Sigmoid colon (tissue), 6 donors: ENCODE measurements at regions not wholly inside any gene's neighbourhood (a gene's known extent, or its start where the extent isn't known, plus 50 kb on each side); places are given as distances from the start of the nearest gene placed in this dataset.
A peak's percentile ranks its signal among the peaks of the same experiment; 100 is the strongest.
"Not testable (repeated sequence)": the region's sequence is repeated elsewhere in the genome, so short reads cannot be mapped to it uniquely, and the experiment has no call there.

Source experiments
- DNase-seq: peaks from one replicate; pipeline ENCODE4 v3.0.0-alpha.2; 2019
- H3K27ac ChIP-seq, 4 donors: fragments of 200-600 bp; sonication (generic); one replicate each; pipeline ENCODE4 v1.5.1; 2016 to 2019; ENCODE audit warnings: mild to moderate bottlenecking in 1 of 4
- H3K27me3 ChIP-seq, 3 donors: fragments of 200-600 bp; sonication (generic); one replicate each; pipeline ENCODE4 v1.5.1; 2019; ENCODE audit warnings: mild to moderate bottlenecking in 1 of 3
- H3K36me3 ChIP-seq, 4 donors: fragments of 200-600 bp; sonication (generic); one replicate each; pipeline ENCODE4 v1.5.1; 2016 to 2019
- H3K4me1 ChIP-seq, 4 donors: fragments of 200-600 bp; sonication (generic); one replicate each; pipeline ENCODE4 v1.5.1; 2017 to 2019
- H3K4me3 ChIP-seq, 4 donors: fragments of 200-600 bp; sonication (generic); one replicate each; pipeline ENCODE4 v1.5.1; 2017 to 2019; ENCODE audit warnings: mild to moderate bottlenecking in 2 of 4, moderate library complexity in 1 of 4
- H3K9me3 ChIP-seq, 4 donors: fragments of 200-600 bp in 3 of 4; sonication (generic) in 3 of 4; one replicate each; pipeline versions ENCODE4 v1.5.1 to v1.6.1; 2013 to 2019
- EP300 ChIP-seq, 4 donors: sonication (generic); formaldehyde crosslinking; IDR thresholded peaks; one replicate each; pipeline ENCODE4 v1.6.1; 2017; ENCODE audit warnings: antibody characterized with exemption in 4 of 4
- POLR2A ChIP-seq, 2 donors: fragments of 450-650 bp; IDR thresholded peaks; one replicate each; pipeline ENCODE4 v1.6.1; 2016; ENCODE audit warnings: antibody characterized with exemption in 2 of 2, mild to moderate bottlenecking in 2 of 2, moderate library complexity in 2 of 2
- POLR2AphosphoS5 ChIP-seq, 4 donors: sonication (generic); formaldehyde crosslinking; IDR thresholded peaks; one replicate each; pipeline ENCODE4 v1.6.1; 2017; ENCODE audit warnings: antibody characterized with exemption in 4 of 4
- WGBS, 2 donors: extraction: QIAGEN DNeasy Blood & Tissue Kit; methylation state at CpG; one replicate each; pipeline ENCODE4 v1.1.7; 2013; 5-methylcytosine and 5-hydroxymethylcytosine counted together
- intact Hi-C: fragments of 100-400 bp; cut with DNase I; formaldehyde crosslinking; loops from one replicate; pipeline ENCODE4 v1.15.1; 2023
- TF ChIP-seq, protein P1 (sequence below), 4 experiments: fragments of 450-650 bp in 3 of 4; fragments of 200-600 bp in 1 of 4; IDR thresholded peaks; one replicate each; pipeline ENCODE4 v1.5.1; 2016 to 2019; ENCODE audit warnings: antibody characterized with exemption in 4 of 4, mild to moderate bottlenecking in 3 of 4, moderate library complexity in 2 of 4
- donor health status: healthy with polysubstance abuse.
- donor health status: healthy.

DNA sequence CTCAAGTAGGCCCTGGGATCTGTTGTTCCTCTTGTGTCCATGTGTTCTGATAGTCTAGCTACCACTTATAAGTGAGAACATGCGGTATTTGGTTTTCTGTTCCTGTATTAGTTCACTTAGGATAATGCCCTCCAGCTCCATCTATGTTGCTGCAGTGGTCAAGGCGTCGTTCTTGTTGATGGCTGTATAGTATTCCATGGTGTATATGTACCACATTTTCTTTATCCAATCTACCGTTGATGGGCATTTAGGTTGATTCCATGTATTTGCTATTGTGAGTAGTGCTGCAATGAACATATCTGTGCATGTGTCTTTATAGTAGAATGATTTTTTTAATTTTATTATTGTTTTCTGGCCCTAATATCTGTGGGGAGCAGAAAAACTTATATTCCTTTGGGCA is 74.3 kb downstream of the MAT2B start:
- no peaks in the 10 kb centered on the region for H3K27me3 ChIP-seq
- H3K27ac ChIP-seq, result no peak overlapping the region
- H3K4me3 ChIP-seq, result no peak overlapping the region
- no peaks in the 10 kb centered on the region for H3K36me3 ChIP-seq
- no peak for DNase-seq
- TF ChIP-seq, protein P1, sequence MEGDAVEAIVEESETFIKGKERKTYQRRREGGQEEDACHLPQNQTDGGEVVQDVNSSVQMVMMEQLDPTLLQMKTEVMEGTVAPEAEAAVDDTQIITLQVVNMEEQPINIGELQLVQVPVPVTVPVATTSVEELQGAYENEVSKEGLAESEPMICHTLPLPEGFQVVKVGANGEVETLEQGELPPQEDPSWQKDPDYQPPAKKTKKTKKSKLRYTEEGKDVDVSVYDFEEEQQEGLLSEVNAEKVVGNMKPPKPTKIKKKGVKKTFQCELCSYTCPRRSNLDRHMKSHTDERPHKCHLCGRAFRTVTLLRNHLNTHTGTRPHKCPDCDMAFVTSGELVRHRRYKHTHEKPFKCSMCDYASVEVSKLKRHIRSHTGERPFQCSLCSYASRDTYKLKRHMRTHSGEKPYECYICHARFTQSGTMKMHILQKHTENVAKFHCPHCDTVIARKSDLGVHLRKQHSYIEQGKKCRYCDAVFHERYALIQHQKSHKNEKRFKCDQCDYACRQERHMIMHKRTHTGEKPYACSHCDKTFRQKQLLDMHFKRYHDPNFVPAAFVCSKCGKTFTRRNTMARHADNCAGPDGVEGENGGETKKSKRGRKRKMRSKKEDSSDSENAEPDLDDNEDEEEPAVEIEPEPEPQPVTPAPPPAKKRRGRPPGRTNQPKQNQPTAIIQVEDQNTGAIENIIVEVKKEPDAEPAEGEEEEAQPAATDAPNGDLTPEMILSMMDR (IDR thresholded peaks at IDR 0.05), result no peak
- TF ChIP-seq POLR2A (IDR thresholded peaks at IDR 0.05), result no peak
- 89 to 93% methylated on average over 4 of the region's 4 CpGs for WGBS, 2 donors
- no peaks in the 10 kb centered on the region for H3K9me3 ChIP-seq
- intact Hi-C loops, result no loop called here
- H3K4me1 ChIP-seq, result peaks cover 0 to 5% (median 0%) of the 10 kb centered on the region in 4 donors

DNA sequence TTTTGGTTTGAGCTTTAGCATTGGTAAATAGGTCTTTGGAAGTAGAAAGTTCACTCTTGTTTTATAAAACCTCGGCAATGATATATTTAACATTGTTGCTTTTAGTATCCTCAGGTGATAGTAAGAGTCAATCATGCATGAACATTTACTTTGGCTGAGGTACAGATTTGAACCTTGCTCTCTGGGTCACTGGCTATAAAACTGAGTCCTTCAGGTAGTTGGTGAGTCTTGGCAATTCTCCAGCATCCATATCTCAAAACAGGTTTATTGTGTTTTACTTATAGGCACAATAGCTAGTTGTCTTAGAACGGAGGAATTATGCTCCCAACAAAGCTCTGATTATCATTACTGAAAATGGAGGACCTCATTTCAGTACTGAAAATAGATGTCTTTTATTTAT is 75.1 kb downstream of the MAT2B start:
- 20 to 67% methylated on average over 2 of the region's 2 CpGs for WGBS, 2 donors
- no peak for TF ChIP-seq POLR2AphosphoS5 (IDR thresholded peaks at IDR 0.05)
- TF ChIP-seq EP300 (IDR thresholded peaks at IDR 0.05), result no peak
- TF ChIP-seq, protein P1 (IDR thresholded peaks at IDR 0.05), result no peak
- H3K9me3 ChIP-seq, result no peaks in the 10 kb centered on the region
- no peak overlapping the region for H3K27ac ChIP-seq
- no peaks in the 10 kb centered on the region for H3K36me3 ChIP-seq
- no peaks in the 10 kb centered on the region for H3K27me3 ChIP-seq
- intact Hi-C loops, result no loop called here
- H3K4me1 ChIP-seq, result no peaks in the 10 kb centered on the region
- DNase-seq, result no peak
- H3K4me3 ChIP-seq, result no peak overlapping the region

DNA sequence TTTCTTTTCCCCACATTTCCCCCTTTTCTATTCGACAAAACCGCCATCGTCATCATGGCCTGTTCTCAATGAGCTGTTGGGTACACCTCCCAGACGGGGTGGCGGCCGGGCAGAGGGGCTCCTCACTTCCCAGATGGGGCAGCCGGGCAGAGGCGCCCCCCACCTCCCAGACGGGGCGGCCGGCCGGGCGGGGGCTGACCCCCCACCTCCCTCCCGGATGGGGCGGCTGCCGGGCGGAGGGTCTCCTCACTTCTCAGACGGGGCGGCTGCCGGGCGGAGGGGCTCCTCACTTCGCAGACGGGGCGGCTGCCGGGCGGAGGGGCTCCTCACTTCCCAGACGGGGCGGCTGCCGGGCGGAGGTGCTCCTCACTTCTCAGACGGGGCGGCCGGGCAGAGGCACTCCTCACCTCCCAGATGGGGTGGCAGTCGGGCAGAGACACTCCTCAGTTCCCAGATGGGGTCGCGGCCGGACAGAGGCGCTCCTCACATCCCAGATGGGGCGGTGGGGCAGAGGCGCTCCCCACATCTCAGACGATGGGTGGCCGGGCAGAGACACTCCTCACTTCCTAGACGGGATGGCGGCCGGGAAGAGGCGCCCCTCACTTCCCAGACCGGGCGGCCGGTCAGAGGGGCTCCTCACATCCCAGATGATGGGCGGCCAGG is 78.2 kb downstream of the MAT2B start:
- H3K9me3 ChIP-seq, DNase-seq, H3K27ac ChIP-seq, H3K4me3 ChIP-seq, intact Hi-C loops, H3K27me3 ChIP-seq, H3K36me3 ChIP-seq: not testable (repeated sequence)
- 92 to 97% methylated on average over 48 to 50 of the region's 50 CpGs for WGBS, 2 donors
- H3K4me1 ChIP-seq, result peaks cover 0 to 11% (median 4%) of the 10 kb centered on the region in 4 donors

DNA sequence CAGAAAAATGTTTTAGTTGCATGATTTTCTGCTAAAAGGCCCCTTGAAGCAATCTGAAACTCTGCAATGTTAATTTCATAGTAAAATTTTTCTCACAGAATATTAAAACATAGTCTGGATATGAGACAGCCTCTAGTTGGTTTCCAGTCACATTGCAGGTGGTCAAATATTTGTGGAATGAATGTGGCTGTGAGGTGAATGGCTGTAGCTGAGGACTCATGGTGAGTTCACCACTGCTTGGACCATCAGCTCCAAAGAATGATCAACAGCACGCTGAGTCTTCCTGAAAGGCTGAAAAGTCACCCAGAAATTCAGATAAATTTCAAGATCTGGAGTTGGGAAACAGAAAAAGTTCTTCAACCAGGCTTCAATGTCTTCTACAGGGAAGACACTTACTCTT is 79.8 kb downstream of the MAT2B start:
- Histone ChIP-seq H3K27me3 (no peaks in the 10 kb centered on the region), H3K9me3 (no peaks in the 10 kb centered on the region), H3K4me3 (no peak overlapping the region), H3K27ac (peak overlapping the region in 1 of 4 donors; percentile 57), H3K36me3 (no peaks in the 10 kb centered on the region), H3K4me1 (peaks cover 0 to 11% (median 4%) of the 10 kb centered on the region in 4 donors)
- 88 to 93% methylated on average over 1 of the region's 1 CpG for WGBS, 2 donors
- TF ChIP-seq POLR2AphosphoS5 (IDR thresholded peaks at IDR 0.05) (no peak), EP300 (IDR thresholded peaks at IDR 0.05) (no peak), POLR2A (IDR thresholded peaks at IDR 0.05) (no peak)
- TF ChIP-seq, protein P1 (IDR thresholded peaks at IDR 0.05), result no peak
- no peak for DNase-seq
- intact Hi-C loops, result no loop called here

DNA sequence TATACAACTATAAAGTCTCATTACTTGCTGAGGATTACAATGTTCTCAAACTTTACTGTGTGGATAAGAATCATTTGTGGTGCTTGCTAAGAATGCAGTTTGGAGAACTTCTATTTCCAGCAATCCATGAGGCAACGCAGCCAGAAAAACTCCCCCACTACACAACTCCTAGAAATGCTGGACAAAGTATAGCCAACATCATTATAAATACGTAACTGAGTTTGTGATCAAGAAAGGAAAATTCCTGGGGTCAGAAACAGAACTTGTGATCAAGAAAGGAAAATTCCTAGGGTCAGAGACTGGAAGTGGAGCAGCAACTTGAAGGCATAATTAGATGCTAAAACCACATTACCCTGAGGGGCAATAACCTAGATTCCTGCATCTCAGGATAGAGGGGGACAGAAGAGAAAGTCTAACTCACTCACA is 81.1 kb downstream of the MAT2B start:
- Histone ChIP-seq H3K27me3 (no peaks in the 10 kb centered on the region), H3K4me1 (peaks cover 0 to 11% (median 4%) of the 10 kb centered on the region in 4 donors), H3K9me3 (no peaks in the 10 kb centered on the region), H3K27ac (peak overlapping the region in 3 of 4 donors; percentile 46 to 57 (median 47)), H3K36me3 (no peaks in the 10 kb centered on the region), H3K4me3 (no peak overlapping the region)
- DNase-seq, result no peak
- intact Hi-C loops, result no loop called here
- TF ChIP-seq POLR2AphosphoS5 (IDR thresholded peaks at IDR 0.05) (peak in 1 of 4 donors; percentile 16), POLR2A (IDR thresholded peaks at IDR 0.05) (no peak), EP300 (IDR thresholded peaks at IDR 0.05) (no peak)
- TF ChIP-seq, protein P1 (IDR thresholded peaks at IDR 0.05), result no peak
- WGBS, 2 donors, result 78 to 90% methylated on average over 2 of the region's 2 CpGs
